HL-60 (cell line): ENCODE measurements at regions not wholly inside any gene's neighbourhood (a gene's known extent, or its start where the extent isn't known, plus 50 kb on each side); places are given as distances from the start of the nearest gene placed in this dataset.

Source experiments
- DNase-seq, 2 experiments: peaks; one replicate each; pipeline ENCODE4 v3.0.0-alpha.2; 2010 to 2020; ENCODE audit warnings: low read depth in 1 of 2, low spot score in 1 of 2
- H3K27ac ChIP-seq: fragments of 250-450 bp; sonication (Bioruptor Pico); replicated peaks from 2 replicates; pipeline ENCODE4 v1.5.1; 2020; ENCODE audit warnings: mild to moderate bottlenecking, moderate library complexity
- H3K27me3 ChIP-seq: fragments of 250-450 bp; sonication (Bioruptor Pico); 2 replicates; pipeline ENCODE4 v1.5.1; 2021; ENCODE audit warnings: mild to moderate bottlenecking, moderate library complexity; ENCODE audit not compliant: insufficient read depth, poor library complexity, severe bottlenecking
- H3K4me3 ChIP-seq: replicated peaks from 2 replicates; pipeline ENCODE4 v1.5.1; 2011; ENCODE audit warnings: mild to moderate bottlenecking, control low read depth, low read length; ENCODE audit not compliant: insufficient read depth
- GABPA ChIP-seq: IDR thresholded peaks from 2 replicates; pipeline ENCODE4 v1.6.1; 2012; ENCODE audit warnings: low read depth
- POLR2AphosphoS5 ChIP-seq: IDR thresholded peaks from 2 replicates; pipeline ENCODE4 v1.6.1; 2012; ENCODE audit warnings: low read depth
- SPI1 ChIP-seq: IDR thresholded peaks from 2 replicates; pipeline ENCODE4 v1.6.1; 2012; ENCODE audit warnings: low read depth, mild to moderate bottlenecking, borderline replicate concordance
- TF ChIP-seq, protein P1 (sequence below): IDR thresholded peaks from 2 replicates; pipeline ENCODE4 v1.6.1; 2012; ENCODE audit warnings: low read depth; ENCODE audit not compliant: insufficient replicate concordance
- TF ChIP-seq, protein P2 (sequence below): IDR thresholded peaks from one replicate; pipeline ENCODE4 v1.5.1; 2011; ENCODE audit warnings: low read length, control low read depth, inconsistent platforms; ENCODE audit not compliant: insufficient read depth

DNA sequence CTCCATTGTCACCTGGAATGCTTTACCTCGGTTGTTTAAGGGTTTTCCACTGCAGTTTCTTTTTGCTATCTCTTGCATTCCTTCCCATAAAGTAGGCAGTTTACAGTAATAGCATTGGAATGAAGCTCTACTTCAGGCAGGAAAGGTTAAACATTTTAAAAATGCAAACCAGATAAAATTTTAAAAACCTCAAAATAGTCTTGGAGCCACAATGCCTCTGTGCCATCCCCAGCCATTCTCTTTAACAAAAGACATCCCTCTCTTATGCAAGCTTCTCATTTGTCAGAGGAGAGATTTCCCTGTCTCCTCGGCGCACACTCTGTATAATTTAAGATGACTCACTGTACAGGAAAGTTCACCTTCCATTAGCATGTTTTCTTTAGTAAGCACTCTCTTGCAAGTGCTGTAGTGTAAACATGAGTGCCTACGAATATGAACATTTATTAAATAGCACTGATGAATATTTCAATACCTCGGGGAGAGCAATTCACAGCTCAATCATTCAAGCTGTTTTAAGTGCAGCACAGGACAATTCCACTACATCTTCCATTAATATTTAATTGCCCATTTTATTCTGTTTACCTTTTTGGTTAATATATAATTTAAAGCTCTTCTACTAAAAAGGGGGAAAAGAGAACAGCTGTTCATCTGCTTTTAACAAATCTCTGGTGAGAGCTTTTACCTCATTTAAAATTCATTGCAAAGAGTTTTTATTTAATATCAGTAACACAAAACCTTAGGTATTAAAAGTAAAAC lies 343.6 kb downstream of the SPATA31D1 start:
- Histone ChIP-seq H3K27ac (no peak overlapping the region), H3K4me3 (no peak overlapping the region), H3K27me3 (no peaks in the 10 kb centered on the region)
- no peak for DNase-seq
- TF ChIP-seq POLR2AphosphoS5, result no peak
- TF ChIP-seq, protein P1, sequence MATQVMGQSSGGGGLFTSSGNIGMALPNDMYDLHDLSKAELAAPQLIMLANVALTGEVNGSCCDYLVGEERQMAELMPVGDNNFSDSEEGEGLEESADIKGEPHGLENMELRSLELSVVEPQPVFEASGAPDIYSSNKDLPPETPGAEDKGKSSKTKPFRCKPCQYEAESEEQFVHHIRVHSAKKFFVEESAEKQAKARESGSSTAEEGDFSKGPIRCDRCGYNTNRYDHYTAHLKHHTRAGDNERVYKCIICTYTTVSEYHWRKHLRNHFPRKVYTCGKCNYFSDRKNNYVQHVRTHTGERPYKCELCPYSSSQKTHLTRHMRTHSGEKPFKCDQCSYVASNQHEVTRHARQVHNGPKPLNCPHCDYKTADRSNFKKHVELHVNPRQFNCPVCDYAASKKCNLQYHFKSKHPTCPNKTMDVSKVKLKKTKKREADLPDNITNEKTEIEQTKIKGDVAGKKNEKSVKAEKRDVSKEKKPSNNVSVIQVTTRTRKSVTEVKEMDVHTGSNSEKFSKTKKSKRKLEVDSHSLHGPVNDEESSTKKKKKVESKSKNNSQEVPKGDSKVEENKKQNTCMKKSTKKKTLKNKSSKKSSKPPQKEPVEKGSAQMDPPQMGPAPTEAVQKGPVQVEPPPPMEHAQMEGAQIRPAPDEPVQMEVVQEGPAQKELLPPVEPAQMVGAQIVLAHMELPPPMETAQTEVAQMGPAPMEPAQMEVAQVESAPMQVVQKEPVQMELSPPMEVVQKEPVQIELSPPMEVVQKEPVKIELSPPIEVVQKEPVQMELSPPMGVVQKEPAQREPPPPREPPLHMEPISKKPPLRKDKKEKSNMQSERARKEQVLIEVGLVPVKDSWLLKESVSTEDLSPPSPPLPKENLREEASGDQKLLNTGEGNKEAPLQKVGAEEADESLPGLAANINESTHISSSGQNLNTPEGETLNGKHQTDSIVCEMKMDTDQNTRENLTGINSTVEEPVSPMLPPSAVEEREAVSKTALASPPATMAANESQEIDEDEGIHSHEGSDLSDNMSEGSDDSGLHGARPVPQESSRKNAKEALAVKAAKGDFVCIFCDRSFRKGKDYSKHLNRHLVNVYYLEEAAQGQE, result no peak
- no peak for TF ChIP-seq GABPA
- no peak for TF ChIP-seq SPI1
- TF ChIP-seq, protein P2, sequence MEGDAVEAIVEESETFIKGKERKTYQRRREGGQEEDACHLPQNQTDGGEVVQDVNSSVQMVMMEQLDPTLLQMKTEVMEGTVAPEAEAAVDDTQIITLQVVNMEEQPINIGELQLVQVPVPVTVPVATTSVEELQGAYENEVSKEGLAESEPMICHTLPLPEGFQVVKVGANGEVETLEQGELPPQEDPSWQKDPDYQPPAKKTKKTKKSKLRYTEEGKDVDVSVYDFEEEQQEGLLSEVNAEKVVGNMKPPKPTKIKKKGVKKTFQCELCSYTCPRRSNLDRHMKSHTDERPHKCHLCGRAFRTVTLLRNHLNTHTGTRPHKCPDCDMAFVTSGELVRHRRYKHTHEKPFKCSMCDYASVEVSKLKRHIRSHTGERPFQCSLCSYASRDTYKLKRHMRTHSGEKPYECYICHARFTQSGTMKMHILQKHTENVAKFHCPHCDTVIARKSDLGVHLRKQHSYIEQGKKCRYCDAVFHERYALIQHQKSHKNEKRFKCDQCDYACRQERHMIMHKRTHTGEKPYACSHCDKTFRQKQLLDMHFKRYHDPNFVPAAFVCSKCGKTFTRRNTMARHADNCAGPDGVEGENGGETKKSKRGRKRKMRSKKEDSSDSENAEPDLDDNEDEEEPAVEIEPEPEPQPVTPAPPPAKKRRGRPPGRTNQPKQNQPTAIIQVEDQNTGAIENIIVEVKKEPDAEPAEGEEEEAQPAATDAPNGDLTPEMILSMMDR, result no peak

DNA sequence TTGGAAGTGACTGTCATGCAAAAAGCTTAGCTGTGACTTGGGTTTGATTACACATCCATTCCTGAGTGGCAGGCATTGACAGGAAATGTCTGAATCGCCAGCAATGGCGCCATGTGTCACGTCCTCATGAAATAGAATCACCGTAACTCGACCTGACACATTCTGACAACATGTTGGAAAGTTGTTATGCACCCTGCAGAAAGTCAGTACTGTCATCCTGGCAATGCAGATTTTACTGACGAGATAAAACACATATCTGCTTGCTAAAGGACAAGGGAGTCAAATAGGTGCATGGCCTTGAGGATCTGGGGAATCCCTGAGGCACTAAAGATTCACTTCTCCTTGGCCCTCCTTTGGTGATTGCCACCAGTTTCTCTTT lies 344.2 kb downstream of the SPATA31D1 start:
- H3K4me3 ChIP-seq, result no peak overlapping the region
- H3K27ac ChIP-seq, result no peak overlapping the region
- no peak for DNase-seq
- H3K27me3 ChIP-seq, result no peaks in the 10 kb centered on the region
- TF ChIP-seq, protein P2, result no peak
- TF ChIP-seq POLR2AphosphoS5 (no peak), SPI1 (no peak), GABPA (no peak)
- TF ChIP-seq, protein P1, result no peak

DNA sequence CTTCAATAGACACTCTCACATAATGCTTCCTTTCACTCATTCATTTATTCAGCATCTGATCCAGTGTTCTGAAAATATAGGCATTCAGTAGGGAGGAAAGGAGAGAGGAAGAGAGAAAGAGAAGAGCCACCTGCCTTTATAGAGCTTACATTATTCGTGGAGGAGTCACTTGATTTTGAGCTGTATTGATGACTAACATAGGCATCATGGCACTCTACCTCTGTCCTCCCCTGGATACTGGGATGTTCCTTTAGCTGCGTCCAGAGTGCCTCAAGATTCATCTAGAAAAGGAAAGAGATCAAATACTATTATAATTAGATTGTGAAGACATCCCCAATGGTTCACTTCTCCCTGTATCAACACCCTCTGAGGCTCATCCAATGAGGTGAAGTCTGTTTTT lies 345.1 kb downstream of the SPATA31D1 start:
- no peak overlapping the region for H3K4me3 ChIP-seq
- H3K27ac ChIP-seq, result no peak overlapping the region
- TF ChIP-seq, protein P2, result no peak
- no peak for TF ChIP-seq POLR2AphosphoS5
- no peak for TF ChIP-seq SPI1
- TF ChIP-seq, protein P1, result no peak
- TF ChIP-seq GABPA, result no peak
- DNase-seq, result no peak
- no peaks in the 10 kb centered on the region for H3K27me3 ChIP-seq
